GM12878 (cell line): ENCODE measurements at regions not wholly inside any gene's neighbourhood (a gene's known extent, or its start where the extent isn't known, plus 50 kb on each side); places are given as distances from the start of the nearest gene placed in this dataset.

Experiments
- EP300 ChIP-seq, 2 experiments: fragments of 150-350 bp in 1 of 2; IDR thresholded peaks; 2 replicates each; pipeline ENCODE4 v1.6.1; 2011 to 2012; ENCODE audit warnings: low read depth in 2 of 2, low read length in 2 of 2, borderline replicate concordance in 1 of 2, improper control_type of control experiment in 1 of 2, inconsistent platforms in 1 of 2; ENCODE audit not compliant: control insufficient read depth in 1 of 2
- EZH2 ChIP-seq: IDR thresholded peaks from 2 replicates; pipeline ENCODE4 v1.6.1; 2012; ENCODE audit warnings: low read depth, mild to moderate bottlenecking, control low read depth, inconsistent platforms, low read length, borderline replicate concordance; ENCODE audit not compliant: control insufficient read depth
- HCFC1 ChIP-seq: fragments of 150-350 bp; IDR thresholded peaks from 2 replicates; pipeline ENCODE4 v1.6.1; 2014; ENCODE audit warnings: low read length
- KLF5 ChIP-seq: fragments of 450-650 bp; IDR thresholded peaks from 2 replicates; pipeline ENCODE4 v1.6.1; 2014; ENCODE audit warnings: mild to moderate bottlenecking; ENCODE audit not compliant: partially characterized antibody
- NR2C2 ChIP-seq: IDR thresholded peaks from 2 replicates; pipeline ENCODE4 v1.6.1; 2011; ENCODE audit warnings: borderline replicate concordance, low read depth; ENCODE audit not compliant: control insufficient read depth, insufficient read length
- POLR2A ChIP-seq: IDR thresholded peaks from 2 replicates; pipeline ENCODE4 v1.6.1; 2011; ENCODE audit warnings: low read depth, mild to moderate bottlenecking, low read length
- POLR2AphosphoS5 ChIP-seq: IDR thresholded peaks from 2 replicates; pipeline ENCODE4 v1.6.1; 2011; ENCODE audit warnings: mild to moderate bottlenecking, low read length, inconsistent platforms
- RAD21 ChIP-seq: IDR thresholded peaks from 2 replicates; pipeline ENCODE4 v1.6.1; 2011; ENCODE audit warnings: mild to moderate bottlenecking, low read depth, low read length, moderate library complexity; ENCODE audit not compliant: insufficient read depth
- SP1 ChIP-seq: IDR thresholded peaks from one replicate; pipeline ENCODE4 v1.6.1; 2011; ENCODE audit warnings: low read depth, low read length
- SPI1 ChIP-seq: IDR thresholded peaks from 2 replicates; pipeline ENCODE4 v1.6.1; 2011; ENCODE audit warnings: low read depth, mild to moderate bottlenecking, low read length, moderate library complexity, borderline replicate concordance; ENCODE audit not compliant: insufficient read depth
- TCF3 ChIP-seq: IDR thresholded peaks from 2 replicates; pipeline ENCODE4 v1.6.1; 2012; ENCODE audit warnings: low read depth, mild to moderate bottlenecking, low read length, borderline replicate concordance; ENCODE audit not compliant: insufficient read depth
- ZSCAN29 ChIP-seq: fragments of 450-650 bp; IDR thresholded peaks from 2 replicates; pipeline ENCODE4 v1.6.1; 2017; ENCODE audit warnings: mild to moderate bottlenecking, moderate library complexity
- TF ChIP-seq, protein P1 (sequence below), 3 experiments: IDR thresholded peaks in 2 of 3; conservative IDR thresholded peaks in 1 of 3; 2 replicates each; pipeline ENCODE4 v1.5.1; 2011; ENCODE audit warnings: low read depth in 3 of 3, low read length in 3 of 3, mild to moderate bottlenecking in 3 of 3, control low read depth in 2 of 3, moderate library complexity in 2 of 3, inconsistent platforms in 1 of 3, mixed read lengths in 1 of 3; ENCODE audit not compliant: control insufficient read depth in 2 of 3, insufficient read depth in 1 of 3; ENCODE audit errors: extremely low read depth in 1 of 3

DNA sequence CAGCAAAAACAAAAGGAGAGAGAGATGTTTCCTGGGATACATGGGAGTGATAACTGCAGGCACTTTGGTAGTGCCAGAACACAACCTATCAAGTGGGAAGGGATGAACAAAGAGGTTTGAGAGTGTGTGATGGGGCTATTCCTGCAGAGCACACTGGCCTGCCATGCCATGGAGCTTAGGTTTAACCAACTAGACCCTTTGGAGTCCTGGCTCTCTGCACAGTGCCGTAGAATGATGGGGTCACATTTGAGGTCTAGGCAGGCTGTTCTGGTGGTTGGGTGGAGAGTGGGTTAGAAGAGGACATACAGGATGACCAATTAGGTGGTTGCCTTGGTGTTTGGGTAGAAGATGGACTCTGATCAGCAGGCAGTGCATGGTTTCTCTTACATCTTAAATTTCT is 101.9 kb upstream of the HABP2 start:
- no peak for TF ChIP-seq TCF3
- TF ChIP-seq EP300 (IDR thresholded peaks at IDR 0.05; ENCODE audit: borderline replicate concordance in 1 of 2, control insufficient read depth in 1 of 2, low read depth in 2 of 2, low read length in 2 of 2) = no peak
- no peak for TF ChIP-seq SP1
- no peak for TF ChIP-seq ZSCAN29
- TF ChIP-seq POLR2A = no peak
- no peak for TF ChIP-seq KLF5
- TF ChIP-seq, protein P1, sequence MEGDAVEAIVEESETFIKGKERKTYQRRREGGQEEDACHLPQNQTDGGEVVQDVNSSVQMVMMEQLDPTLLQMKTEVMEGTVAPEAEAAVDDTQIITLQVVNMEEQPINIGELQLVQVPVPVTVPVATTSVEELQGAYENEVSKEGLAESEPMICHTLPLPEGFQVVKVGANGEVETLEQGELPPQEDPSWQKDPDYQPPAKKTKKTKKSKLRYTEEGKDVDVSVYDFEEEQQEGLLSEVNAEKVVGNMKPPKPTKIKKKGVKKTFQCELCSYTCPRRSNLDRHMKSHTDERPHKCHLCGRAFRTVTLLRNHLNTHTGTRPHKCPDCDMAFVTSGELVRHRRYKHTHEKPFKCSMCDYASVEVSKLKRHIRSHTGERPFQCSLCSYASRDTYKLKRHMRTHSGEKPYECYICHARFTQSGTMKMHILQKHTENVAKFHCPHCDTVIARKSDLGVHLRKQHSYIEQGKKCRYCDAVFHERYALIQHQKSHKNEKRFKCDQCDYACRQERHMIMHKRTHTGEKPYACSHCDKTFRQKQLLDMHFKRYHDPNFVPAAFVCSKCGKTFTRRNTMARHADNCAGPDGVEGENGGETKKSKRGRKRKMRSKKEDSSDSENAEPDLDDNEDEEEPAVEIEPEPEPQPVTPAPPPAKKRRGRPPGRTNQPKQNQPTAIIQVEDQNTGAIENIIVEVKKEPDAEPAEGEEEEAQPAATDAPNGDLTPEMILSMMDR (IDR thresholded peaks at IDR 0.05 in 2 of 3, conservative IDR thresholded peaks at IDR 0.05 in 1 of 3; ENCODE audit: control insufficient read depth in 2 of 3, extremely low read depth in 1 of 3, insufficient read depth in 1 of 3, low read depth in 3 of 3, low read length in 3 of 3) = no peak
- no peak for TF ChIP-seq POLR2AphosphoS5
- TF ChIP-seq EZH2 = no peak
- TF ChIP-seq HCFC1 = no peak
- no peak for TF ChIP-seq RAD21
- TF ChIP-seq NR2C2 = no peak
- no peak for TF ChIP-seq SPI1
